HEK293T (cell line): ENCODE measurements at regions not wholly inside any gene's neighbourhood (a gene's known extent, or its start where the extent isn't known, plus 50 kb on each side); places are given as distances from the start of the nearest gene placed in this dataset.

Source experiments
- BHLHE40 ChIP-seq: fragments of 450-650 bp; IDR thresholded peaks from 2 replicates; pipeline ENCODE4 v1.6.1; 2016; ENCODE audit warnings: mild to moderate bottlenecking, moderate library complexity, borderline replicate concordance
- CTBP1 ChIP-seq: fragments of 450-650 bp; IDR thresholded peaks from 2 replicates; pipeline ENCODE4 v1.6.1; 2016; ENCODE audit warnings: borderline replicate concordance
- ELF4 ChIP-seq: fragments of 450-650 bp; IDR thresholded peaks from 2 replicates; pipeline ENCODE4 v1.6.1; 2017; ENCODE audit warnings: antibody characterized with exemption
- FOXA1 ChIP-seq: fragments of 450-650 bp; IDR thresholded peaks from 2 replicates; pipeline ENCODE4 v1.6.1; 2016; ENCODE audit warnings: mild to moderate bottlenecking
- HDGF ChIP-seq: fragments of 450-650 bp; IDR thresholded peaks from 2 replicates; pipeline ENCODE4 v1.6.1; 2017; ENCODE audit warnings: antibody characterized with exemption, borderline replicate concordance
- L3MBTL2 ChIP-seq: fragments of 450-650 bp; conservative IDR thresholded peaks from 2 replicates; pipeline ENCODE4 v1.6.1; 2016; ENCODE audit warnings: mild to moderate bottlenecking
- LEF1 ChIP-seq: fragments of 450-650 bp; IDR thresholded peaks from 2 replicates; pipeline ENCODE4 v1.6.1; 2017; ENCODE audit warnings: mild to moderate bottlenecking, borderline replicate concordance
- NFRKB ChIP-seq: fragments of 450-650 bp; IDR thresholded peaks from 2 replicates; pipeline ENCODE4 v1.6.1; 2016; ENCODE audit warnings: mild to moderate bottlenecking, moderate library complexity
- PKNOX1 ChIP-seq: fragments of 450-650 bp; IDR thresholded peaks from 2 replicates; pipeline ENCODE4 v1.6.1; 2016
- SP1 ChIP-seq: fragments of 450-650 bp; IDR thresholded peaks from 2 replicates; pipeline ENCODE4 v1.6.1; 2017
- SUZ12 ChIP-seq: fragments of 450-650 bp; IDR thresholded peaks from 2 replicates; pipeline ENCODE4 v1.6.1; 2016; ENCODE audit warnings: mild to moderate bottlenecking
- TARDBP ChIP-seq: fragments of 450-650 bp; IDR thresholded peaks from 2 replicates; pipeline ENCODE4 v1.6.1; 2016
- ZNF384 ChIP-seq: fragments of 450-650 bp; IDR thresholded peaks from 2 replicates; pipeline ENCODE4 v1.6.1; 2016

- TF ChIP-seq SP1 = no peak
- TF ChIP-seq ELF4 = no peak
- no peak for TF ChIP-seq CTBP1
- TF ChIP-seq ZNF384 = no peak
- TF ChIP-seq HDGF = no peak
- no peak for TF ChIP-seq PKNOX1
- TF ChIP-seq FOXA1 = no peak
- TF ChIP-seq L3MBTL2 = no peak
- TF ChIP-seq SUZ12 = no peak
- TF ChIP-seq LEF1 = no peak
- no peak for TF ChIP-seq TARDBP
- no peak for TF ChIP-seq NFRKB
- TF ChIP-seq BHLHE40 = no peak
Measured at GRCh38 chr13:99027661-99028425, 50.0 kb upstream of the DOCK9 start.
